Fibroblast of lung (primary cell): ENCODE measurements at regions not wholly inside any gene's neighbourhood (a gene's known extent, or its start where the extent isn't known, plus 50 kb on each side); places are given as distances from the start of the nearest gene placed in this dataset.

Source experiments
- CTCF ChIP-seq, 2 donors: IDR thresholded peaks in 1 of 2; conservative IDR thresholded peaks in 1 of 2; 1 replicate in 1 of 2; 2 replicates in 1 of 2; pipeline ENCODE4 v1.5.1; 2011 to 2012; ENCODE audit warnings: low read length in 2 of 2, control low read depth in 1 of 2, inconsistent platforms in 1 of 2, low read depth in 1 of 2, mild to moderate bottlenecking in 1 of 2
- EZH2 ChIP-seq: IDR thresholded peaks from 2 replicates; pipeline ENCODE4 v1.5.1; 2012; ENCODE audit warnings: low read length, control low read depth, mild to moderate bottlenecking; ENCODE audit errors: missing control alignments

GRCh38 chr1:189751311-189751710, 726.4 kb downstream of the BRINP3 start:
- TF ChIP-seq CTCF (conservative IDR thresholded peaks at IDR 0.05 in 1 of 2, IDR thresholded peaks at IDR 0.05 in 1 of 2; ENCODE audit: low read depth in 1 of 2, low read length in 2 of 2) (no peak), EZH2 (no peak)
